GM12878 (cell line): ENCODE measurements at regions not wholly inside any gene's neighbourhood (a gene's known extent, or its start where the extent isn't known, plus 50 kb on each side); places are given as distances from the start of the nearest gene placed in this dataset.

Source experiments
- CHD1 ChIP-seq: IDR thresholded peaks from 2 replicates; pipeline ENCODE4 v1.6.1; 2012; ENCODE audit warnings: low read depth, low read length, improper control_type of control experiment
- CREM ChIP-seq: IDR thresholded peaks from 2 replicates; pipeline ENCODE4 v1.6.1; 2014; ENCODE audit warnings: antibody characterized with exemption, low read depth
- CTCF ChIP-seq, 3 experiments: IDR thresholded peaks in 2 of 3; conservative IDR thresholded peaks in 1 of 3; 2 replicates each; pipeline ENCODE4 v1.5.1; 2011; ENCODE audit warnings: low read depth in 3 of 3, low read length in 3 of 3, mild to moderate bottlenecking in 3 of 3, control low read depth in 2 of 3, moderate library complexity in 2 of 3, inconsistent platforms in 1 of 3, mixed read lengths in 1 of 3; ENCODE audit not compliant: control insufficient read depth in 2 of 3, insufficient read depth in 1 of 3; ENCODE audit errors: extremely low read depth in 1 of 3
- EZH2 ChIP-seq: IDR thresholded peaks from 2 replicates; pipeline ENCODE4 v1.6.1; 2012; ENCODE audit warnings: low read depth, mild to moderate bottlenecking, control low read depth, inconsistent platforms, low read length, borderline replicate concordance; ENCODE audit not compliant: control insufficient read depth
- NR2C1 ChIP-seq: fragments of 450-650 bp; IDR thresholded peaks from 2 replicates; pipeline ENCODE4 v1.6.1; 2017; ENCODE audit warnings: antibody characterized with exemption, mild to moderate bottlenecking, moderate library complexity
- NRF1 ChIP-seq: conservative IDR thresholded peaks from 2 replicates; pipeline ENCODE4 v1.6.1; 2011; ENCODE audit warnings: mild to moderate bottlenecking, low read depth, low read length, improper control_type of control experiment
- PAX5 ChIP-seq: IDR thresholded peaks from 2 replicates; pipeline ENCODE4 v1.6.1; 2011; ENCODE audit warnings: low read depth, low read length, borderline replicate concordance
- POLR2A ChIP-seq: IDR thresholded peaks from 2 replicates; pipeline ENCODE4 v1.6.1; 2011; ENCODE audit warnings: low read depth, mild to moderate bottlenecking, low read length
- POLR2AphosphoS5 ChIP-seq: IDR thresholded peaks from 2 replicates; pipeline ENCODE4 v1.6.1; 2011; ENCODE audit warnings: mild to moderate bottlenecking, low read length, inconsistent platforms
- REST ChIP-seq: IDR thresholded peaks from 2 replicates; pipeline ENCODE4 v1.6.1; 2012; ENCODE audit warnings: mild to moderate bottlenecking, low read depth, low read length
- SIN3A ChIP-seq: IDR thresholded peaks from 2 replicates; pipeline ENCODE4 v1.6.1; 2012; ENCODE audit warnings: low read depth, low read length, improper control_type of control experiment
- SMAD1 ChIP-seq: fragments of 450-650 bp; IDR thresholded peaks from 2 replicates; pipeline ENCODE4 v1.6.1; 2018; ENCODE audit warnings: mild to moderate bottlenecking, low read depth; ENCODE audit not compliant: partially characterized antibody
- ZNF274 ChIP-seq: IDR thresholded peaks from one replicate; pipeline ENCODE4 v1.8.0; 2011; ENCODE audit not compliant: insufficient read length, insufficient read depth

GRCh38 chr12:115094163-115094816 is 410.3 kb upstream of the TBX3 start:
- TF ChIP-seq ZNF274 (no peak), PAX5 (no peak), CTCF (IDR thresholded peaks at IDR 0.05 in 2 of 3, conservative IDR thresholded peaks at IDR 0.05 in 1 of 3; ENCODE audit: control insufficient read depth in 2 of 3, extremely low read depth in 1 of 3, insufficient read depth in 1 of 3, low read depth in 3 of 3, low read length in 3 of 3) (no peak), CHD1 (no peak), SMAD1 (no peak), REST (no peak), POLR2A (no peak), POLR2AphosphoS5 (no peak), EZH2 (no peak), SIN3A (no peak), NR2C1 (no peak), NRF1 (no peak), CREM (no peak)
